Neural crest cell (in vitro differentiated cells): ENCODE measurements at regions not wholly inside any gene's neighbourhood (a gene's known extent, or its start where the extent isn't known, plus 50 kb on each side); places are given as distances from the start of the nearest gene placed in this dataset.

Source experiments
- DNase-seq: peaks from one replicate; pipeline ENCODE4 v3.0.0; 2021; ENCODE audit warnings: low read depth, mixed read lengths, low spot score
- H3K27ac Mint-ChIP-seq: one replicate; pipeline ENCODE4 v1.8.0; 2021; ENCODE audit warnings: mild to moderate bottlenecking, mixed read lengths; ENCODE audit not compliant: unreplicated experiment
- H3K27me3 Mint-ChIP-seq: 2 replicates; pipeline ENCODE4 v1.8.0; 2021; ENCODE audit warnings: low read depth, mild to moderate bottlenecking, mixed read lengths
- H3K36me3 Mint-ChIP-seq: 2 replicates; pipeline ENCODE4 v1.8.0; 2021; ENCODE audit warnings: low read depth, mild to moderate bottlenecking, mixed read lengths
- H3K4me1 Mint-ChIP-seq: 2 replicates; pipeline ENCODE4 v1.8.0; 2021; ENCODE audit warnings: mixed read lengths
- H3K4me3 Mint-ChIP-seq: one replicate; pipeline ENCODE4 v1.8.0; 2021; ENCODE audit warnings: mild to moderate bottlenecking, mixed read lengths
- H3K9me3 Mint-ChIP-seq: 2 replicates; pipeline ENCODE4 v1.8.0; 2021; ENCODE audit warnings: mixed read lengths
- TF ChIP-seq, protein P1 (sequence below): fragments of 200-600 bp; sonication (generic); conservative IDR thresholded peaks from 2 replicates; pipeline ENCODE4 v1.5.0; 2021; ENCODE audit warnings: antibody characterized with exemption, mild to moderate bottlenecking

DNA sequence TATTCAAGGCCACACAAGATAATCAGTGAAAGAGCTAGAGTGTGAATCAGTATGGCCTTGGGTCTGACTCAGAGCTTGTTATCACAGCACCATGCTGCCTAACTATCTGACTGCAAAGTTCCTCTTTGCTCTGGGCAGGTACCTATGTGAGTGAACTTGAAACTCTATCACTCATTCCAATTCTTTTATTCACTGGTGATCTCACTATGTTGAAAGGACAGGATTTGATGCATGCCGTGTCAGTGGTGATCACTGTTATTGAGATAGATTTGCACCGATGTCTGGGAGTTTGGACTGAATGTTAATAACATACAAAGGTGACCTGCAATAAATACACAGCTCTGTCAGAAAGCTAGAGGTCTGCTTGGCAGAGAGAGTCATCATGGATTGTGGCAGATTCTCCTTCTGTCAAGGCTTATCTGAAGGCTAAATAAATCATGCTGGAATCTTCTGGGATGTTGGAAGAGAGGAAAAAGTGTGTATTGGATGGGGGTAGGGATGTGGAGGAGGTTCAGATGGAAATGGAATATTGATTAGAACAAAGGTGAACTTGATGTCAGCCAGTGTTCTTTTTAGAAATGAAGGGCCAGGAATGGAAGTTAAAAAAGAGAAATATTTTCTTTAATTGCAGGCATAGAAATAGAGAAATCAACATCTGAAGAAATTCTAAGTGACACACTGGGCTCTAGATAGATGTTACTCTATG lies 91.8 kb upstream of the TNC start:
- Mint-ChIP-seq H3K27me3 (peaks cover 4% of the 10 kb centered on the region), H3K36me3 (no peaks in the 10 kb centered on the region), H3K9me3 (no peaks in the 10 kb centered on the region), H3K4me3 (no peak overlapping the region), H3K4me1 (peaks cover 22% of the 10 kb centered on the region), H3K27ac (no peak overlapping the region)
- no peak for DNase-seq
- TF ChIP-seq, protein P1, sequence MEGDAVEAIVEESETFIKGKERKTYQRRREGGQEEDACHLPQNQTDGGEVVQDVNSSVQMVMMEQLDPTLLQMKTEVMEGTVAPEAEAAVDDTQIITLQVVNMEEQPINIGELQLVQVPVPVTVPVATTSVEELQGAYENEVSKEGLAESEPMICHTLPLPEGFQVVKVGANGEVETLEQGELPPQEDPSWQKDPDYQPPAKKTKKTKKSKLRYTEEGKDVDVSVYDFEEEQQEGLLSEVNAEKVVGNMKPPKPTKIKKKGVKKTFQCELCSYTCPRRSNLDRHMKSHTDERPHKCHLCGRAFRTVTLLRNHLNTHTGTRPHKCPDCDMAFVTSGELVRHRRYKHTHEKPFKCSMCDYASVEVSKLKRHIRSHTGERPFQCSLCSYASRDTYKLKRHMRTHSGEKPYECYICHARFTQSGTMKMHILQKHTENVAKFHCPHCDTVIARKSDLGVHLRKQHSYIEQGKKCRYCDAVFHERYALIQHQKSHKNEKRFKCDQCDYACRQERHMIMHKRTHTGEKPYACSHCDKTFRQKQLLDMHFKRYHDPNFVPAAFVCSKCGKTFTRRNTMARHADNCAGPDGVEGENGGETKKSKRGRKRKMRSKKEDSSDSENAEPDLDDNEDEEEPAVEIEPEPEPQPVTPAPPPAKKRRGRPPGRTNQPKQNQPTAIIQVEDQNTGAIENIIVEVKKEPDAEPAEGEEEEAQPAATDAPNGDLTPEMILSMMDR: no peak

DNA sequence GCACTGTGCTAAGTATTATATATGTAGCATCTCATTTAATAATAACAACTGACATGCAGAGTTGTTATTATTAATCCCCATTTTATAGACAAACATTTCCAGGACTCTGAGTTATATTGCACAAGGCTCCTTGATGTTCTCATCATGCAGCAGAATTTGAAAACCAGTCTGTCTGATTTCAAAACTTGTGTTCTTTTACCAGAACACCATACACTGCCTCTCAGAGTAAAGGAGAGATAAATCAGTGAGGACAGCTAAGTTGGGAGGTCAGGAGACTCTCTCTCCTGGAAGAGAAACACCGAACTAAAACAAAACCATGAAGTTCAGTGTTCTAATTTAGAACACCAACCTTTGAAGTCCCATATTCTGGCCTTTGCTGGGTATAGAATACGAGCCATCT lies 92.7 kb upstream of the TNC start:
- H3K27ac Mint-ChIP-seq: no peak overlapping the region
- no peak for DNase-seq
- H3K27me3 Mint-ChIP-seq: peaks cover 4% of the 10 kb centered on the region
- peaks cover 22% of the 10 kb centered on the region for H3K4me1 Mint-ChIP-seq
- TF ChIP-seq, protein P1: no peak
- no peaks in the 10 kb centered on the region for H3K9me3 Mint-ChIP-seq
- no peaks in the 10 kb centered on the region for H3K36me3 Mint-ChIP-seq
- H3K4me3 Mint-ChIP-seq: no peak overlapping the region

DNA sequence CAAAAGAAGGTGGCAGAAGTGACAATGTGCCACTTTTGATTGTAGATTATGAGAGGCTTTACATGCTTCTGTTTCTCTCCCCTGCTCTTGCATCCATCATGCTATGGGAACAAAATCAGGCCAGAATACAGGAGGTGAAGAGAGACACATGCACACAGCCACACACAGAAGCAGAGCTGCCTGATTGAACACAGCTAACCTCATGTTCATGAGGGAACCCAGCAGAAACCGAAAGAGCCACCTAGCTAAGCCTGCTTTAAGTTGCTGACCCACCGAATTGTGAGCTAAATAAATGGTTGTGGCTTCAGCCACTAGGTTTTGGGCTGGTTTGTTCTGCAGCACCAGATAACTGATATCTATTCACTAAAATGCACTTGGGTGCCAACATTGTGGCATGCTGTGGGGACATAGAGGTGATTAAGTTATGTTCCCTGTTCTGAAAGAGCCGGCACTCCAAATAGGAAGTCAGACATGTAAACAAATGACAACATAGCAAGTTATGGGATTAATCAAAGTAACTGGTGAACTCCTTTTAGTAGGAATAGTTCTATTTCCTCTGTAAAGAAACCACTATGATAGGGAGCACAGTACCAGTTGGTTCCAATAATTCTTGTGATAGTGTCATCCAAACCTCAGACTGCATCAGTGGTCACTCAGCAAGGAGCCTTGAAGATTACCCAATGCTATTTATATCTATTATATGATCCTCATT lies 93.6 kb upstream of the TNC start:
- H3K27me3 Mint-ChIP-seq: peaks cover 4% of the 10 kb centered on the region
- H3K4me3 Mint-ChIP-seq: no peak overlapping the region
- DNase-seq: no peak
- H3K27ac Mint-ChIP-seq: no peak overlapping the region
- no peaks in the 10 kb centered on the region for H3K9me3 Mint-ChIP-seq
- no peaks in the 10 kb centered on the region for H3K36me3 Mint-ChIP-seq
- TF ChIP-seq, protein P1: no peak
- H3K4me1 Mint-ChIP-seq: peaks cover 22% of the 10 kb centered on the region

DNA sequence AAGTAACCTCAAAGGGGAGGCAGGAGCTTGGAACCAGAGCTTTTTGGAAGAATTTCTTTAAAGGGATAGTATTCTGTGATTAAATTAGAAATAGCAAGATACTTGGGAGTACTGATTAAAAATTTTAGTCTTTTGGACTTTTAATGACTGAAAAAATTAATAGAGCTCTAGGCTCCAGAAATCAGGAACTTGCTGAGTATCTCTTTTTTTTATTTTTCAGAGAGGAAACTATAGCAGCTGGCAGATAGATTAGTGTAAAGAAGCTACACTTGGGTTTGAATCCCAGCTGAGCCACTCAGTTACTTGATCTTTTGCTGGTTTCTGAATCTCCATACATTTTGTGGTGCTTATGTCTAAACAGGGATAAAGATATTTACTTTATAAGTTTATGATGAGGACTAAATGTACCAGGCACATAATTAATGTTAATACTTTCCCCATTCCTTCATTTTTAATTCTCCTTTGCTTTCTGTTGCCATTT lies 94.2 kb upstream of the TNC start:
- TF ChIP-seq, protein P1: no peak
- Mint-ChIP-seq H3K9me3 (no peaks in the 10 kb centered on the region), H3K27ac (no peak overlapping the region), H3K36me3 (no peaks in the 10 kb centered on the region), H3K27me3 (no peaks in the 10 kb centered on the region), H3K4me3 (no peak overlapping the region), H3K4me1 (peaks cover 22% of the 10 kb centered on the region)
- DNase-seq: no peak

DNA sequence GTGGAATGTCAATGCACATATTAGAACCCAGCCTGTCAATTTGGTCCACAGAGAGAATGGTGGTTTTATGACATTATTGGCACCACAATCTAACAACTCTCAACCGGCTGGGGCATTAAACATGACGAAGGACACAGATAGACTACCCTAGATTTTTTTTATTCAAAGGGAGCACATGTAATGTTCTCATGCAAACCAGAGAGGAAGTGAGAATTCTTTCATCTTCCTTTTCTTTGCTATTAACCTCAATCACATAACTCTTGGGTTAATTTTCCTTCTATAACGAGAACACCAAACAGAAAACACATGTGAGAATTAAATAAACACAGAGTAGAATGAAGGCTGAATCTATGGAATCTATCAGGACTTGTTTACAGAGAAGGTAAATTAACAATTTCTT lies 94.9 kb upstream of the TNC start:
- Mint-ChIP-seq H3K4me3 (no peak overlapping the region), H3K36me3 (no peaks in the 10 kb centered on the region), H3K27ac (no peak overlapping the region), H3K4me1 (peaks cover 22% of the 10 kb centered on the region), H3K27me3 (no peaks in the 10 kb centered on the region), H3K9me3 (no peaks in the 10 kb centered on the region)
- no peak for DNase-seq
- TF ChIP-seq, protein P1: no peak
